ENCODE measurements at regions not wholly inside any gene's neighbourhood (a gene's known extent, or its start where the extent isn't known, plus 50 kb on each side); places are given as distances from the start of the nearest gene placed in this dataset.
"Not testable (repeated sequence)": the region's sequence is repeated elsewhere in the genome, so short reads cannot be mapped to it uniquely, and the experiment has no call there.

GRCh38 chr19:34871911-34872310, 54.8 kb upstream of the ZNF30 start:
- H2AFZ ChIP-seq (ENCODE audit: low read depth, low read length); H3K27me3 ChIP-seq (ENCODE audit: insufficient read depth, low read length); H3K4me1 ChIP-seq (ENCODE audit: insufficient read depth, low read length); H3K4me3 ChIP-seq (ENCODE audit: low read length); H3K9me3 ChIP-seq (ENCODE audit: low read length); H3K36me3 ChIP-seq (ENCODE audit: insufficient read depth, low read length): not testable (repeated sequence)

- Histone ChIP-seq H3K36me3 (ENCODE audit: insufficient read depth, low read length) (no peaks in the 10 kb centered on the region), H3K9me3 (ENCODE audit: low read length) (peaks cover 3% of the 10 kb centered on the region), H3K4me1 (ENCODE audit: insufficient read depth, low read length) (no peaks in the 10 kb centered on the region), H3K4me3 (ENCODE audit: low read length) (no peak overlapping the region), H2AFZ (ENCODE audit: low read depth, low read length) (no peak overlapping the region), H3K27me3 (ENCODE audit: insufficient read depth, low read length) (no peaks in the 10 kb centered on the region)
Observed at GRCh38 chr19:34867631-34868030, 59.1 kb upstream of the ZNF30 start.

DNA sequence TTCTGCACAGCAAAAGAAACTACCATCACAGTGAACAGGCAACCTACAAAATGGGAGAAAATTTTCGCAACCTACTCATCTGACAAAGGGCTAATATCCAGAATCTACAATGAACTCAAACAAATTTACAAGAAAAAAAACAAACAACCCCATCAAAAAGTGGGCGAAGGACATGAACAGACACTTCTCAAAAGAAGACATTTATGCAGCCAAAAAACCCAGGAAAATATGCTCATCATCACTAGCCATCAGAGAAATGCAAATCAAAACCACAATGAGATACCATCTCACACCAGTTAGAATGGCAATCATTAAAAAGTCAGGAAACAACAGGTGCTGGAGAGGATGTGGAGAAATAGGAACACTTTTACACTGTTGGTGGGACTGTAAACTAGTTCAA, 61.5 kb upstream of the ZNF30 start:
- not testable (repeated sequence) for H3K4me1 ChIP-seq (ENCODE audit: insufficient read depth, low read length); H2AFZ ChIP-seq (ENCODE audit: low read depth, low read length); H3K27me3 ChIP-seq (ENCODE audit: insufficient read depth, low read length)

GRCh38 chr19:34859823-34860736, 66.6 kb upstream of the ZNF30 start:
- H3K4me1 ChIP-seq (ENCODE audit: insufficient read depth, low read length), result not testable (repeated sequence)

More for the DNA sequence above, 61.5 kb upstream of the ZNF30 start:
- H3K36me3 ChIP-seq (ENCODE audit: insufficient read depth, low read length); H3K4me3 ChIP-seq (ENCODE audit: low read length); H3K9me3 ChIP-seq (ENCODE audit: low read length): not testable (repeated sequence)

DNA sequence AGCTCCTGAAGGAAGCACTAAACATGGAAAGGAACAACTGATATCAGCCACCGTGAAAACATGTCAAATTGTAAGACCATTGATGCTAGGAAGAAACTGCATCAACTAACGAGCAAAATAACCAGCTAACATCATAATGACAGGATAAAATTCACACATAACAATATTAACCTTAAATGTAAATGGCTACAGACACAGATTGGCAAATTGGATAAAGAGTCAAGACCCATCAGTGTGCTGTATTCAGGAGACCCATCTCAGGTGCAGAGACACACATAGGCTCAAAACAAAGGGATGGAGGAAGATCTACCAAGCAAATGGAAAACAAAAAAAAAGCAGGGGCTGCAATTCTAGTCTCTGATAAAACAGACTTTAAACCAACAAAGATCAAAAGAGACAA, 67.4 kb upstream of the ZNF30 start:
- not testable (repeated sequence) for H2AFZ ChIP-seq (ENCODE audit: low read depth, low read length); H3K9me3 ChIP-seq (ENCODE audit: low read length); H3K27me3 ChIP-seq (ENCODE audit: insufficient read depth, low read length); H3K4me1 ChIP-seq (ENCODE audit: insufficient read depth, low read length); H3K4me3 ChIP-seq (ENCODE audit: low read length); H3K36me3 ChIP-seq (ENCODE audit: insufficient read depth, low read length)

More at GRCh38 chr19:34859823-34860736, 66.6 kb upstream of the ZNF30 start:
- not testable (repeated sequence) for H3K36me3 ChIP-seq (ENCODE audit: insufficient read depth, low read length); H3K27me3 ChIP-seq (ENCODE audit: insufficient read depth, low read length); H3K9me3 ChIP-seq (ENCODE audit: low read length)
- H3K4me3 ChIP-seq (ENCODE audit: low read length), result peak overlapping the region; percentile 51
- peak overlapping the region; percentile 7 for H2AFZ ChIP-seq (ENCODE audit: low read depth, low read length)

GRCh38 chr19:34856052-34856451, 70.7 kb upstream of the ZNF30 start:
- H3K36me3 ChIP-seq (ENCODE audit: insufficient read depth, low read length), result no peaks in the 10 kb centered on the region
- H2AFZ ChIP-seq (ENCODE audit: low read depth, low read length), result no peak overlapping the region
- H3K4me1 ChIP-seq (ENCODE audit: insufficient read depth, low read length), result no peaks in the 10 kb centered on the region
- no peaks in the 10 kb centered on the region for H3K27me3 ChIP-seq (ENCODE audit: insufficient read depth, low read length)
- H3K9me3 ChIP-seq (ENCODE audit: low read length), result peaks cover 5% of the 10 kb centered on the region
- H3K4me3 ChIP-seq (ENCODE audit: low read length), result no peak overlapping the region

DNA sequence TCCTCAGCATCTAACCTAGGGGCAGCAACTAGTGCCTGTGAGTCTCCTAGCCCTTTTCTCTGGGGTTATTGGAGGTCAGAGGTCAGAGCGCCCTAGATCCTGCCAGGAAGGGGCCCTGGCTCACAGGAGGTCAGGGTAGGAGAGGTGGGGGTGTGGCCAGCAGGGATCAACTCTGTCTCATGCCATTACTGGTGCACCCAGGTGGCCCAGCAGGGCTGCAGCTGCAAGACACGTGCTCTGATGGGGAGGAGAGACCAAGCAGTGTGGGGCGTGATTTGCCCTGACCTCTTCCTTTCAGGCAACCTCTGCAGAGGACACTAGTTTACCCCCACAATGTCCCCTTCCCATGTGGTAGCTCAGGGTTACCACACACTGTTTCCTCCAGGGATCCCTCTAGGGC, 73.3 kb upstream of the ZNF30 start:
- no peak overlapping the region for H2AFZ ChIP-seq (ENCODE audit: low read depth, low read length)
- H3K9me3 ChIP-seq (ENCODE audit: low read length), result peaks cover 5% of the 10 kb centered on the region
- H3K36me3 ChIP-seq (ENCODE audit: insufficient read depth, low read length), result no peaks in the 10 kb centered on the region
- H3K4me1 ChIP-seq (ENCODE audit: insufficient read depth, low read length), result no peaks in the 10 kb centered on the region
- no peak overlapping the region for H3K4me3 ChIP-seq (ENCODE audit: low read length)
- H3K27me3 ChIP-seq (ENCODE audit: insufficient read depth, low read length), result no peaks in the 10 kb centered on the region

DNA sequence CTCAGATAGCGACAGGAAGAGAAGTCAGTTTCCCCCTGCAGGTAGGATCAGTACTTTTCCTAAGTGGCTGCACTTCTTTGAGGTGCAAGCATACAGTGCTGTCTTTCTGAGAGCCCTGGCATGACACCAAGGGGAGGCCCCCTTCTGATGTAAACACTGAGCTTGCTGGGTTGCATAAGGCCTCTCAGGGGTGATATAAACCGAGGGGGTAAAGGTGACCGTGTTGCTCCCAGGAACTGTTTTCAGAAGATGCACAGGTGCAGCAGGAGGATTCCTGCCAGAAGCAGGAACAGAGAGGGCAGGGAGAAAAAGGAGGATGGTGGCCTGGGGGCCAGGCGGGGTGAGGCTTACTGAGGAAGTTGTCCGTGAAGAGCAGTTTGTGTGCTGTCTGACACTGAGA, 74.0 kb upstream of the ZNF30 start:
- H3K36me3 ChIP-seq (ENCODE audit: insufficient read depth, low read length), result no peaks in the 10 kb centered on the region
- H3K4me3 ChIP-seq (ENCODE audit: low read length), result no peak overlapping the region

GRCh38 chr19:34851277-34851804, 75.4 kb upstream of the ZNF30 start:
- H3K4me1 ChIP-seq (ENCODE audit: insufficient read depth, low read length), result no peaks in the 10 kb centered on the region
- H3K27me3 ChIP-seq (ENCODE audit: insufficient read depth, low read length), result no peaks in the 10 kb centered on the region
- H2AFZ ChIP-seq (ENCODE audit: low read depth, low read length), result no peak overlapping the region
- no peak overlapping the region for H3K4me3 ChIP-seq (ENCODE audit: low read length)
- H3K9me3 ChIP-seq (ENCODE audit: low read length), result peaks cover 5% of the 10 kb centered on the region
- no peaks in the 10 kb centered on the region for H3K36me3 ChIP-seq (ENCODE audit: insufficient read depth, low read length)

More for the DNA sequence above, 74.0 kb upstream of the ZNF30 start:
- H2AFZ ChIP-seq (ENCODE audit: low read depth, low read length), result no peak overlapping the region
- H3K4me1 ChIP-seq (ENCODE audit: insufficient read depth, low read length), result no peaks in the 10 kb centered on the region
- peaks cover 1% of the 10 kb centered on the region for H3K9me3 ChIP-seq (ENCODE audit: low read length)
- H3K27me3 ChIP-seq (ENCODE audit: insufficient read depth, low read length), result no peaks in the 10 kb centered on the region

DNA sequence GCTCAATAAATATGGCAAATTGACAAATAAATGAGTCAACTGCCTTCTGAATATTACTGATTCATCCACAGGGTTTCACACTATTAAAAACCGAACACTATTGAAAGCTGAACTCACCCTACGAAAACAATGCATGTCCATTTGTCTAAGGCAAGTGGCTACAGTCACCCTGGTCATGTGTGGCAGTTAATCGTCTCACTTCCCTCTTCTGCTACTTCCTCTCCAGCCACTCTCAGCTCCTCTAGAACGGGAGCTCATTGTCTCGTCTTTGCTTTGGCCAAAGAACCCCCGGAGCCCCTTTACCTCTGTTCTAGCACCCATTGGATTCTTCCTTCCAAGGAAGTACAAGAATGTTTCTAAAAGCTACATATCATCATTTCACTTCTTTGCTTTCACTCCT, 74.4 kb upstream of the ZNF599 start:
- Histone ChIP-seq H3K4me1 (ENCODE audit: insufficient read depth, low read length) (no peaks in the 10 kb centered on the region), H3K27me3 (ENCODE audit: insufficient read depth, low read length) (no peaks in the 10 kb centered on the region), H2AFZ (ENCODE audit: low read depth, low read length) (no peak overlapping the region), H3K9me3 (ENCODE audit: low read length) (peaks cover 3% of the 10 kb centered on the region), H3K4me3 (ENCODE audit: low read length) (no peak overlapping the region), H3K36me3 (ENCODE audit: insufficient read depth, low read length) (no peaks in the 10 kb centered on the region)

- H2AFZ ChIP-seq (ENCODE audit: low read depth, low read length), result no peak overlapping the region
- no peaks in the 10 kb centered on the region for H3K4me1 ChIP-seq (ENCODE audit: insufficient read depth, low read length)
Observed at GRCh38 chr19:34844277-34844676, 71.3 kb upstream of the ZNF599 start.

DNA sequence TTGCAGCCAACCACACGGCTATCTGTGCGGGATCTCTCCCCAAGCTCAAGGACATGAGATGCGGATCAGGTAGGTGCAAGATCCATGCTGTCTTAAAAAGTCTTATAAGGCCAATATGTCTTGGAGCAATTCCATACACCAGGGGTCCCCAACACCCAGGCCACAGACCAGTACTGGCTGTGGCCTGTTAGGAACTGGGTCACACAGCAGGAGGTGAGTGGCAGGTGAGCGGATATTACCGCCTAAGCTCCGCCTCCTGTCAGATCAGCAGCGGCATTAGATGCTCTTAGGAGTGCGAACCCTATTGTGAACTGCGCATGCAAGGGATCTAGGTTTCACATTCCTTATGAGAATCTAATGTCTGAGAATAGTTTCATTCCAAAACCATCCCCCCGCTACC, 68.8 kb upstream of the ZNF599 start:
- H2AFZ ChIP-seq (ENCODE audit: low read depth, low read length), result no peak overlapping the region
- H3K9me3 ChIP-seq (ENCODE audit: low read length), result peaks cover 5% of the 10 kb centered on the region
- peaks cover 14% of the 10 kb centered on the region for H3K27me3 ChIP-seq (ENCODE audit: insufficient read depth, low read length)
- no peaks in the 10 kb centered on the region for H3K36me3 ChIP-seq (ENCODE audit: insufficient read depth, low read length)
- no peak overlapping the region for H3K4me3 ChIP-seq (ENCODE audit: low read length)
- H3K4me1 ChIP-seq (ENCODE audit: insufficient read depth, low read length), result no peaks in the 10 kb centered on the region

More at GRCh38 chr19:34844277-34844676, 71.3 kb upstream of the ZNF599 start:
- H3K36me3 ChIP-seq (ENCODE audit: insufficient read depth, low read length), result no peaks in the 10 kb centered on the region
- H3K4me3 ChIP-seq (ENCODE audit: low read length), result no peak overlapping the region
- peaks cover 6% of the 10 kb centered on the region for H3K27me3 ChIP-seq (ENCODE audit: insufficient read depth, low read length)
- peaks cover 5% of the 10 kb centered on the region for H3K9me3 ChIP-seq (ENCODE audit: low read length)

GRCh38 chr19:34838753-34839431, 65.9 kb upstream of the ZNF599 start:
- Histone ChIP-seq H2AFZ (ENCODE audit: low read depth, low read length) (no peak overlapping the region), H3K4me3 (ENCODE audit: low read length) (no peak overlapping the region), H3K27me3 (ENCODE audit: insufficient read depth, low read length) (peaks cover 14% of the 10 kb centered on the region), H3K9me3 (ENCODE audit: low read length) (peaks cover 7% of the 10 kb centered on the region), H3K36me3 (ENCODE audit: insufficient read depth, low read length) (no peaks in the 10 kb centered on the region), H3K4me1 (ENCODE audit: insufficient read depth, low read length) (no peaks in the 10 kb centered on the region)
